Effector memory CD4-positive, alpha-beta T cell (primary cell): ENCODE measurements at regions not wholly inside any gene's neighbourhood (a gene's known extent, or its start where the extent isn't known, plus 50 kb on each side); places are given as distances from the start of the nearest gene placed in this dataset.
"Not testable (repeated sequence)": the region's sequence is repeated elsewhere in the genome, so short reads cannot be mapped to it uniquely, and the experiment has no call there.

ENCODE experiments used
- DNase-seq, 3 donors: peaks; one replicate each; pipeline ENCODE4 v3.0.0-alpha.2; 2020
- H3K27ac ChIP-seq: 2 replicates; pipeline ENCODE4 v1.7.0; 2013; ENCODE audit warnings: mild to moderate bottlenecking, low read length, moderate library complexity; ENCODE audit not compliant: insufficient read depth, poor library complexity, severe bottlenecking
- H3K27me3 ChIP-seq: replicated peaks from 2 replicates; pipeline ENCODE4 v1.7.0; 2013; ENCODE audit warnings: mild to moderate bottlenecking, low read length; ENCODE audit not compliant: insufficient read depth, control insufficient read depth, poor library complexity, severe bottlenecking
- H3K36me3 ChIP-seq: 2 replicates; pipeline ENCODE4 v1.7.0; 2013; ENCODE audit warnings: mild to moderate bottlenecking, low read length, moderate library complexity; ENCODE audit not compliant: control insufficient read depth, insufficient read depth
- H3K4me1 ChIP-seq: 2 replicates; pipeline ENCODE4 v1.7.0; 2013; ENCODE audit warnings: low read length, mild to moderate bottlenecking; ENCODE audit not compliant: control insufficient read depth, insufficient read depth, poor library complexity, severe bottlenecking
- H3K4me3 ChIP-seq: 2 replicates; pipeline ENCODE4 v1.7.0; 2013; ENCODE audit warnings: low read length, low read depth, mild to moderate bottlenecking; ENCODE audit not compliant: insufficient read depth, poor library complexity, severe bottlenecking
- H3K9me3 ChIP-seq: 2 replicates; pipeline ENCODE4 v1.7.0; 2013; ENCODE audit warnings: mild to moderate bottlenecking, low read length, moderate library complexity; ENCODE audit not compliant: control insufficient read depth

DNA sequence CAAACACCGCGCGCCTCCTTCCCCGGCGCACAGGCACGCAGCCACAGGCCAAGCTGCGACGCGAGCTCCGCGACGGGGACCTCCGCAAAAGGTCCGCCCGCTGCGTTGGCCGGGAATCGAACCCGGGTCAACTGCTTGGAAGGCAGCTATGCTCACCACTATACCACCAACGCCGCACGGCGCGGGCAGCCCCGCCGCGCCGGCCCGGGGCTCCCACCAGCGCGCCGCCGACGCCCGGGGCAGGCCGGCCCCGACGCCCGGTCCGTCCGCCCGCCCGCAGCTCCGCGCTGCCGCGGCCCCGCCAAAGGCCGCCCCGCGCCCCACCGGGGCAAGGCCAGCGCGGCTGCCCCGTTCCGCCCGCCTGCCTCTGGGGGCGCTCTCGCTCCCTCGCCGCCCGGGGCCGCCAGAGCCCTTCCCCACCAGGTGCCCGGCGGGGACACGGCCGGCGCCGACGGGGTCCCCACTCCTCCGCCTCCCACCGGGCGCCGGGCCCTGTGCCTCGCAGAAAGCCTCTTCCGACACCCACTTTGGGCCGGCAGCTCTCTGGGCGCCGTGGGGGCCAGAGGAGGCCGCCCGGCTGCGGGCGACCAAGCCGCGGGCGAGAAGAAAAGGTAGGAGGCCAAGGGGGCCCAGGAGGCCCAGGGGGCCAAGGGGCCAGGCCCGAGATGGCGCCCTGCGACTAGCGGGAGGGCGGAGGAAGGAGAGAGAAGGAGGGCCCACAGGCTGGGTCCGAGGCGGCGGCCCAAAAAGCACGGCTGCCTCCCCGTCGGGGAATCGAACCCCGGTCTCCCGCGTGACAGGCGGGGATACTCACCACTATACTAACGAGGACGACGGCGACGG is 50.2 kb upstream of the FCGR2A start:
- H3K4me1 ChIP-seq, H3K36me3 ChIP-seq, H3K9me3 ChIP-seq, H3K27ac ChIP-seq, H3K27me3 ChIP-seq, H3K4me3 ChIP-seq, DNase-seq: not testable (repeated sequence)

DNA sequence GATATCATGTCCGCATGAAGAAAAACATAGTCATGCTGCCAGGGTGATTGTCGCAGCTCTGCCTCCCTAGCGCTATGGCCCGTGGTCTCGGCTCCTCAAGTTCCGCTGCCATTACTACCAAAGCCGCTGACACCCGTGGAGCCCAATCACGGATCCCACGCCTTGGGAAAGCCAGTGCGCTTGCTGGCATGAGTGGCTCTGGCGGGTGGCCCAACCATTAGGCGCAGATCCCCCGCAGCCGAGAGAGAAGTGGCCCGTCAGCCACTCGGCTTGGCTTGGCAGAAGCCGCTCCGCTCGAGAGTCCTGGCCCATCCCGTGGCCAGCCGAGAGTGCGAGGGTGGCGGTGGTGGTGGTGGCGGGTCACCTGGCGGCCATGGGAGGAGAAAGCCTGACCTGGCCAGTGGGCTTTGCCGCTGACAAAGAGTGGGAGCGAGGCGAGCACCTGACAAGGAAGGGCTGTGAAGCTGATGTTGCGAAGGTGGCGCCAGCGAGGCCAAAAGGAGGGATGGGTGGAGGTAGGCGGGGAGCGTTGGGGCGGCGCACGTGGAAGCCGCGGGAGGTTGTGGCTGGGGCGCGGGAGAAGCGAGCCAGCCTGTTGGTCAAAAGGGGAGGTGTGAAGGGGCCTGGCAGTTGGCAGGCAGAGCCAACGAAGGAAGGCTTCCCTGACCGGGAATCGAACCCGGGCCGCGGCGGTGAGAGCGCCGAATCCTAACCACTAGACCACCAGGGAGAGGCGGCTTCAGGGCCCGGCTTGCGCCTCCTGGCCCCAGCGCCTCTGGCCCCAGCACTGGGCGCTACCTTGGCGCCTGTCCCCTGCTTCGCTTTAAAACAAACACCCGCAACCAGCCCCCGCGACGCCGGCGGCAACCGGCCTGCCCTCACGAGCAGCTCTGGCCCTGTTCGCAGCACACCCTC is 51.0 kb upstream of the FCGR2A start:
- not testable (repeated sequence) for H3K4me3 ChIP-seq, DNase-seq, H3K27ac ChIP-seq, H3K4me1 ChIP-seq, H3K27me3 ChIP-seq, H3K9me3 ChIP-seq, H3K36me3 ChIP-seq

DNA sequence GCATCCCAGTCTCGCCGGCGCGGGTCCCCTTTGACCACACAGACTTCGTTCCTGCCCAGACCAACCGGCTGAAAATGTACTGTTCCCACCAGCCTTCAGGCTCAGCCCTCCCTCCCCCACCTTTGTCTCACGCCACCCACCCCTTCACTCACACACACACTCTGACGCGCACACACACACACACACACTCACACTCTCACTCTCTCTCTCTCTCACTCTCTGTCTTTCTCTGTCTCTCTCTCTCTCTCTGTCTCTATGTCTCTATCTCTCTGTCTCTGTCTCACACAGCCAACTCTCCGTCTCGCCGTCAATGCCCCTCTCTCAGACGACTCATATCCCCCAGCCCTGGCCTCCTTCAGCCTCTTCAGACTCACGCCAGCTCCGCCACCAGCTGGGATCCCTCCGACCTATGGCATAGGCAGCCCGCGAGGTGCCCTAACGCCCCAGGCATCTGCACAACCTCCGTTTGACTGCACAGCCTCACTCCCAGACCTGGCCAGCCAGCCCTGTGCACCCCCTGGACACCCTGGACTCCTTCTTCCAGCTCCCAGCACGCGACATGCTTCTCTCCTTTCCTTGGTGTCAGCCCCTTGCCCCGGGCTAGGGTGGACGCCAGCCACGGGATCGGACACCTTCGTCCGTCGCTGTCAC is 53.4 kb upstream of the FCGR2A start:
- not testable (repeated sequence) for H3K27ac ChIP-seq, H3K9me3 ChIP-seq, H3K4me3 ChIP-seq, H3K36me3 ChIP-seq, H3K27me3 ChIP-seq, DNase-seq, H3K4me1 ChIP-seq

DNA sequence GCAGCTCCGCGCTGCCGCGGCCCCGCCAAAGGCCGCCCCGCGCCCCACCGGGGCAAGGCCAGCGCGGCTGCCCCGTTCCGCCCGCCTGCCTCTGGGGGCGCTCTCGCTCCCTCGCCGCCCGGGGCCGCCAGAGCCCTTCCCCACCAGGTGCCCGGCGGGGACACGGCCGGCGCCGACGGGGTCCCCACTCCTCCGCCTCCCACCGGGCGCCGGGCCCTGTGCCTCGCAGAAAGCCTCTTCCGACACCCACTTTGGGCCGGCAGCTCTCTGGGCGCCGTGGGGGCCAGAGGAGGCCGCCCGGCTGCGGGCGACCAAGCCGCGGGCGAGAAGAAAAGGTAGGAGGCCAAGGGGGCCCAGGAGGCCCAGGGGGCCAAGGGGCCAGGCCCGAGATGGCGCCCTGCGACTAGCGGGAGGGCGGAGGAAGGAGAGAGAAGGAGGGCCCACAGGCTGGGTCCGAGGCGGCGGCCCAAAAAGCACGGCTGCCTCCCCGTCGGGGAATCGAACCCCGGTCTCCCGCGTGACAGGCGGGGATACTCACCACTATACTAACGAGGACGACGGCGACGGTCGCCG is 57.4 kb upstream of the FCGR2A start:
- not testable (repeated sequence) for H3K36me3 ChIP-seq, H3K9me3 ChIP-seq, H3K4me3 ChIP-seq, DNase-seq, H3K27ac ChIP-seq, H3K4me1 ChIP-seq, H3K27me3 ChIP-seq

DNA sequence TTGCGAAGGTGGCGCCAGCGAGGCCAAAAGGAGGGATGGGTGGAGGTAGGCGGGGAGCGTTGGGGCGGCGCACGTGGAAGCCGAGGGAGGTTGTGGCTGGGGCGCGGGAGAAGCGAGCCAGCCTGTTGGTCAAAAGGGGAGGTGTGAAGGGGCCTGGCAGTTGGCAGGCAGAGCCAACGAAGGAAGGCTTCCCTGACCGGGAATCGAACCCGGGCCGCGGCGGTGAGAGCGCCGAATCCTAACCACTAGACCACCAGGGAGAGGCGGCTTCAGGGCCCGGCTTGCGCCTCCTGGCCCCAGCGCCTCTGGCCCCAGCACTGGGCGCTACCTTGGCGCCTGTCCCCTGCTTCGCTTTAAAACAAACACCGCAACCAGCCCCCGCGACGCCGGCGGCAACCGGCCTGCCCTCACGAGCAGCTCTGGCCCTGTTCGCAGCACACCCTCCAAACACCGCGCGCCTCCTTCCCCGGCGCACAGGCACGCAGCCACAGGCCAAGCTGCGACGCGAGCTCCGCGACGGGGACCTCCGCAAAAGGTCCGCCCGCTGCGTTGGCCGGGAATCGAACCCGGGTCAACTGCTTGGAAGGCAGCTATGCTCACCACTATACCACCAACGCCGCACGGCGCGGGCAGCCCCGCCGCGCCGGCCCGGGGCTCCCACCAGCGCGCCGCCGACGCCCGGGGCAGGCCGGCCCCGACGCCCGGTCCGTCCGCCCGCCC is 58.1 kb upstream of the FCGR2A start:
- not testable (repeated sequence) for H3K9me3 ChIP-seq, H3K27me3 ChIP-seq, H3K27ac ChIP-seq, H3K4me3 ChIP-seq, H3K36me3 ChIP-seq, DNase-seq, H3K4me1 ChIP-seq

DNA sequence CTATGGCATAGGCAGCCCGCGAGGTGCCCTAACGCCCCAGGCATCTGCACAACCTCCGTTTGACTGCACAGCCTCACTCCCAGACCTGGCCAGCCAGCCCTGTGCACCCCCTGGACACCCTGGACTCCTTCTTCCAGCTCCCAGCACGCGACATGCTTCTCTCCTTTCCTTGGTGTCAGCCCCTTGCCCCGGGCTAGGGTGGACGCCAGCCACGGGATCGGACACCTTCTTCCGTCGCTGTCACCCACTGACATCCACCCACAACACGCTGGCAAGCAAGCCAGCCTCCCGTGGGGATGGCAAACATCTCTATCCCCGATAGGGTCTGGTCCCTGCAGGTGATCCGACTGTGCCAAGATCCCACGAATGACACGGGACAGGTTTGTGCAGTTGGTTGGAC is 60.5 kb upstream of the FCGR2A start:
- not testable (repeated sequence) for H3K27ac ChIP-seq, H3K27me3 ChIP-seq, H3K4me3 ChIP-seq, H3K4me1 ChIP-seq, H3K9me3 ChIP-seq, H3K36me3 ChIP-seq
- peak in 1 of 3 donors; percentile 24 for DNase-seq

DNA sequence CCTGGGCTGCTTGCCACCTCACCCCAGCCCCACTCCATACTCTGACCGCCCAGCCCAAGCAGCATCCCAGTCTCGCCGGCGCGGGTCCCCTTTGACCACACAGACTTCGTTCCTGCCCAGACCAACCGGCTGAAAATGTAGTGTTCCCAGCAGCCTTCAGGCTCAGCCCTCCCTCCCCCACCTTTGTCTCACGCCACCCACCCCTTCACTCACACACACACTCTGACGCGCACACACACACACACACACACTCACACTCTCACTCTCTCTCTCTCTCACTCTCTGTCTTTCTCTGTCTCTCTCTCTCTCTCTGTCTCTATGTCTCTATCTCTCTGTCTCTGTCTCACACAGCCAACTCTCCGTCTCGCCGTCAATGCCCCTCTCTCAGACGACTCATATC is 61.0 kb upstream of the FCGR2A start:
- not testable (repeated sequence) for H3K4me3 ChIP-seq, H3K27ac ChIP-seq, H3K9me3 ChIP-seq, DNase-seq, H3K4me1 ChIP-seq, H3K36me3 ChIP-seq
- peaks cover 11% of the 10 kb centered on the region for H3K27me3 ChIP-seq

DNA sequence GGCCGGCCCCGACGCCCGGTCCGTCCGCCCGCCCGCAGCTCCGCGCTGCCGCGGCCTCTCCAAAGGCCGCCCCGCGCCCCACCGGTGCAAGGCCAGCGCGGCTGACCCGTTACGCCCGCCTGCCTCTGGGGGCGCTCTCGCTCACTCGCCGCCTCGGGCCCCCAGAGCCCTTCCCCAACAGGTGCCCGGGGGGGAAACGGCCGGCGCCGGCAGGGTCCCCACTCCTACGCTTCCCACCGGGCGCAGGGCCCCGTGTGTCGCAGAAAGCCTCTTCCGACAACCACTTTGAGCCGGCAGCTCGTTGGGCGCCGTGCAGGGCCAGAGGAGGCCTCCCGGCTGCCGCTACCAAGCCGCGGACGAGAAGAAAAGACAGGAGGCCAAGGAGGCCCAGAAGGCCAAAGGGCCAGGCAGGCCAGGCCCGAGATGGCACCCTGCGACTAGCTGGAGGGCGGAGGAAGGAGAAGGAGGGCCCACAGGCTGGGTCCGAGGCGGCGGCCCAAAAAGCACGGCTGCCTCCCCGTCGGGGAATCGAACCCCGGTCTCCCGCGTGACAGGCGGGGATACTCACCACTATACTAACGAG is 64.9 kb upstream of the FCGR2A start:
- Histone ChIP-seq H3K9me3 (no peaks in the 10 kb centered on the region), H3K36me3 (no peaks in the 10 kb centered on the region), H3K27ac (no peak overlapping the region), H3K4me3 (peak overlapping the region; percentile 72), H3K27me3 (peaks cover 14% of the 10 kb centered on the region), H3K4me1 (peaks cover 5% of the 10 kb centered on the region)
- DNase-seq, result peak in 1 of 3 donors; percentile 16
